H9 (cell line): ENCODE measurements at regions not wholly inside any gene's neighbourhood (a gene's known extent, or its start where the extent isn't known, plus 50 kb on each side); places are given as distances from the start of the nearest gene placed in this dataset.

Experiments used
- DNase-seq: peaks from one replicate; pipeline ENCODE4 v3.0.0-alpha.2; 2017
- H2AFZ ChIP-seq: one replicate; pipeline ENCODE4 v1.6.1; 2013; ENCODE audit warnings: mild to moderate bottlenecking, low read length, control low read depth, moderate library complexity
- H2AK5ac ChIP-seq: 2 replicates; pipeline ENCODE4 v1.6.1; 2013; ENCODE audit warnings: low read length, control low read depth, mixed read lengths; ENCODE audit not compliant: insufficient read length
- H2BK120ac ChIP-seq: one replicate; pipeline ENCODE4 v1.6.1; 2013; ENCODE audit warnings: low read depth, mild to moderate bottlenecking, low read length, control low read depth, inconsistent platforms; ENCODE audit not compliant: poor library complexity, severe bottlenecking
- H2BK12ac ChIP-seq: 2 replicates; pipeline ENCODE4 v1.6.1; 2013; ENCODE audit warnings: low read length, control low read depth, mixed read lengths, low read depth; ENCODE audit not compliant: insufficient read length
- H2BK15ac ChIP-seq: 2 replicates; pipeline ENCODE4 v1.6.1; 2013; ENCODE audit warnings: low read depth, low read length, control low read depth
- H2BK20ac ChIP-seq: one replicate; pipeline ENCODE4 v1.6.1; 2013; ENCODE audit warnings: low read depth, mild to moderate bottlenecking, low read length, control low read depth, inconsistent platforms; ENCODE audit not compliant: poor library complexity, severe bottlenecking
- H2BK5ac ChIP-seq: 2 replicates; pipeline ENCODE4 v1.6.1; 2013; ENCODE audit warnings: low read length, control low read depth, mixed read lengths; ENCODE audit not compliant: insufficient read length
- H3K14ac ChIP-seq: 2 replicates; pipeline ENCODE4 v1.6.1; 2013; ENCODE audit warnings: low read length, control low read depth; ENCODE audit not compliant: insufficient read depth
- H3K18ac ChIP-seq: 2 replicates; pipeline ENCODE4 v1.6.1; 2013; ENCODE audit warnings: low read depth, mild to moderate bottlenecking, mixed read lengths, low read length, control low read depth; ENCODE audit not compliant: insufficient read length
- H3K23ac ChIP-seq: 2 replicates; pipeline ENCODE4 v1.6.1; 2013; ENCODE audit warnings: low read length, control low read depth, mixed read lengths, low read depth; ENCODE audit not compliant: insufficient read length
- H3K23me2 ChIP-seq: 2 replicates; pipeline ENCODE4 v1.6.1; 2013; ENCODE audit warnings: low read depth, mild to moderate bottlenecking, mixed read lengths, low read length, control low read depth; ENCODE audit not compliant: insufficient read length, poor library complexity, severe bottlenecking
- H3K27ac ChIP-seq: 2 replicates; pipeline ENCODE4 v1.5.1; 2013; ENCODE audit warnings: low read length, control low read depth, mixed read lengths, low read depth; ENCODE audit not compliant: insufficient read length
- H3K27me3 ChIP-seq: 2 replicates; pipeline ENCODE4 v1.6.1; 2013; ENCODE audit warnings: low read length, control low read depth, inconsistent platforms; ENCODE audit not compliant: insufficient read depth
- H3K4ac ChIP-seq: 2 replicates; pipeline ENCODE4 v1.6.1; 2013; ENCODE audit warnings: low read depth, mild to moderate bottlenecking, control low read depth, inconsistent platforms, low read length, moderate library complexity
- H3K4me1 ChIP-seq: 2 replicates; pipeline ENCODE4 v1.6.1; 2013; ENCODE audit warnings: low read length, control low read depth, inconsistent platforms; ENCODE audit not compliant: insufficient read depth
- H3K4me2 ChIP-seq: 2 replicates; pipeline ENCODE4 v1.6.1; 2013; ENCODE audit warnings: low read length, control low read depth, mixed read lengths; ENCODE audit not compliant: insufficient read length, insufficient read depth
- H3K56ac ChIP-seq: 2 replicates; pipeline ENCODE4 v1.6.1; 2013; ENCODE audit warnings: low read depth, mild to moderate bottlenecking, mixed read lengths, low read length, control low read depth; ENCODE audit not compliant: insufficient read length
- H3K79me1 ChIP-seq: 2 replicates; pipeline ENCODE4 v1.6.1; 2013; ENCODE audit warnings: low read depth, mild to moderate bottlenecking, moderate library complexity, low read length, control low read depth, inconsistent platforms; ENCODE audit not compliant: insufficient read depth, poor library complexity, severe bottlenecking
- H3K79me2 ChIP-seq: 2 replicates; pipeline ENCODE4 v1.6.1; 2013; ENCODE audit warnings: low read length, control low read depth, inconsistent platforms; ENCODE audit not compliant: insufficient read depth
- H3K9ac ChIP-seq: 2 replicates; pipeline ENCODE4 v1.6.1; 2013; ENCODE audit warnings: low read length, control low read depth, mixed read lengths; ENCODE audit not compliant: insufficient read length; ENCODE audit errors: extremely low read depth
- H3K9me3 ChIP-seq: one replicate; pipeline ENCODE4 v1.6.1; 2013; ENCODE audit warnings: low read depth, low read length, inconsistent platforms; ENCODE audit not compliant: control insufficient read depth
- H3T11ph ChIP-seq: one replicate; pipeline ENCODE4 v1.6.1; 2013; ENCODE audit warnings: mild to moderate bottlenecking, low read length, control low read depth, inconsistent platforms
- H4K20me1 ChIP-seq: one replicate; pipeline ENCODE4 v1.6.1; 2013; ENCODE audit not compliant: control insufficient read depth, insufficient read length, insufficient read depth
- H4K5ac ChIP-seq: 2 replicates; pipeline ENCODE4 v1.6.1; 2013; ENCODE audit warnings: low read depth, mild to moderate bottlenecking, mixed read lengths, low read length, control low read depth; ENCODE audit not compliant: insufficient read length
- H4K8ac ChIP-seq: replicated peaks from 2 replicates; pipeline ENCODE4 v1.6.1; 2013; ENCODE audit warnings: low read length, control low read depth, mixed read lengths, low read depth; ENCODE audit not compliant: insufficient read length
- H4K91ac ChIP-seq: 2 replicates; pipeline ENCODE4 v1.6.1; 2013; ENCODE audit warnings: low read depth, mild to moderate bottlenecking, moderate library complexity, mixed read lengths, low read length, control low read depth; ENCODE audit not compliant: insufficient read length
- H3K27ac Mint-ChIP-seq, 3 experiments: 2 replicates in 2 of 3; 3 replicates in 1 of 3; pipeline ENCODE4 v1.8.0; 2020 to 2021; ENCODE audit warnings: mixed read lengths in 3 of 3, mild to moderate bottlenecking in 1 of 3, moderate library complexity in 1 of 3
- H3K27me3 Mint-ChIP-seq: 2 replicates; pipeline ENCODE4 v1.8.0; 2021; ENCODE audit warnings: low read depth, mild to moderate bottlenecking, moderate library complexity, mixed read lengths
- H3K36me3 Mint-ChIP-seq, 3 experiments: 2 replicates in 2 of 3; 3 replicates in 1 of 3; pipeline ENCODE4 v1.8.0; 2020 to 2021; ENCODE audit warnings: low read depth in 3 of 3, mixed read lengths in 3 of 3; ENCODE audit not compliant: insufficient read depth in 1 of 3
- H3K4me1 Mint-ChIP-seq, 2 experiments: 2 replicates each; pipeline ENCODE4 v1.8.0; 2020; ENCODE audit warnings: mixed read lengths in 2 of 2
- H3K4me3 Mint-ChIP-seq, 2 experiments: 2 replicates in 1 of 2; 3 replicates in 1 of 2; pipeline ENCODE4 v1.8.0; 2020 to 2021; ENCODE audit warnings: mild to moderate bottlenecking in 2 of 2, mixed read lengths in 2 of 2, moderate library complexity in 1 of 2
- H3K9me3 Mint-ChIP-seq, 2 experiments: 2 replicates in 1 of 2; 3 replicates in 1 of 2; pipeline ENCODE4 v1.8.0; 2020; ENCODE audit warnings: mild to moderate bottlenecking in 2 of 2, mixed read lengths in 2 of 2, moderate library complexity in 1 of 2
- CTCF ChIP-seq: fragments of 200-600 bp; sonication (generic); conservative IDR thresholded peaks from 3 replicates; pipeline ENCODE4 v1.8.0; 2021; ENCODE audit warnings: antibody characterized with exemption, mild to moderate bottlenecking
- WGBS: extraction: QIAGEN DNeasy Blood & Tissue Kit; methylation state at CpG from one replicate; pipeline ENCODE4 v1.1.7; 2013; ENCODE audit warnings: missing lambda C conversion rate, low lambda C conversion rate, mixed read lengths; ENCODE audit not compliant: insufficient read length; ENCODE audit errors: extremely low coverage; 5-methylcytosine and 5-hydroxymethylcytosine counted together

DNA sequence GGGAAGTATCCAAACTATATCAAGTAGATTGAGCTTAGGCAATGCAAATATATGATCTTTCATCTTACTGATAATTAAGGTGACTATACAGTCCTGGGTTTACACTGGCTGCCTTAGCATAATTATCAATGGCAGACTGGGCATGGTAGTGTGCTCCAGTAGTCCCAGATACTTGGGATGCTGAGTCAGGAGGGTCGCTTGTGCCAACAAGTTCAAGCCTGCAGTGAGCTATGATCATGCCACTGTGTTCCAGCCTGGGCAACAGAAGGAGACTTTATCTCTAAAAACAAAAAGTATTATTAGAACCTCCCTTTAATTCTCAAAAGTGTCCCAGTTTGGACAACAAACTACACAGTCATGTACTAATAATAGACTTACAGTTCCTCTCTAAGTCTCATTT is 99.4 kb upstream of the RASGEF1B start:
- Mint-ChIP-seq H3K4me1 (peaks cover 14 to 18% of the 10 kb centered on the region in 2 experiments), H3K27ac (no peak overlapping the region), H3K9me3 (no peaks in the 10 kb centered on the region), H3K36me3 (no peaks in the 10 kb centered on the region), H3K4me3 (no peak overlapping the region), H3K27me3 (no peaks in the 10 kb centered on the region)
- Histone ChIP-seq H3K4me2 (no peak overlapping the region), H3K27me3 (no peaks in the 10 kb centered on the region), H4K20me1 (no peaks in the 10 kb centered on the region), H3K9me3 (no peaks in the 10 kb centered on the region), H2BK12ac (no peak overlapping the region), H4K8ac (no peak overlapping the region), H3K4me1 (no peaks in the 10 kb centered on the region), H3K14ac (no peak overlapping the region), H3K27ac (no peak overlapping the region), H2BK15ac (no peak overlapping the region), H2AK5ac (no peak overlapping the region), H3K56ac (no peak overlapping the region), H2BK120ac (no peak overlapping the region), H3K79me1 (no peaks in the 10 kb centered on the region), H3K23ac (no peak overlapping the region), H3T11ph (no peak overlapping the region), H3K9ac (no peak overlapping the region), H4K91ac (no peak overlapping the region), H4K5ac (no peak overlapping the region), H3K4ac (no peak overlapping the region), H2BK20ac (no peak overlapping the region), H3K79me2 (no peaks in the 10 kb centered on the region), H2AFZ (no peak overlapping the region), H3K23me2 (no peaks in the 10 kb centered on the region), H3K18ac (no peak overlapping the region), H2BK5ac (no peak overlapping the region)
- DNase-seq: no peak
- no peak for TF ChIP-seq CTCF
- WGBS: no CpG with 5 or more reads among the region's 1 CpG
